IPS-18c (cell line): ENCODE measurements at regions not wholly inside any gene's neighbourhood (a gene's known extent, or its start where the extent isn't known, plus 50 kb on each side); places are given as distances from the start of the nearest gene placed in this dataset.

Source experiments
- H3K4me3 ChIP-seq: 2 replicates; pipeline ENCODE4 v1.7.0; 2013; ENCODE audit warnings: low read depth, mild to moderate bottlenecking, low read length, moderate library complexity; ENCODE audit not compliant: insufficient read depth
- H3K9me3 ChIP-seq: one replicate; pipeline ENCODE4 v1.6.1; 2013; ENCODE audit warnings: mild to moderate bottlenecking, low read length, moderate library complexity; ENCODE audit not compliant: control insufficient read depth, insufficient read depth

DNA sequence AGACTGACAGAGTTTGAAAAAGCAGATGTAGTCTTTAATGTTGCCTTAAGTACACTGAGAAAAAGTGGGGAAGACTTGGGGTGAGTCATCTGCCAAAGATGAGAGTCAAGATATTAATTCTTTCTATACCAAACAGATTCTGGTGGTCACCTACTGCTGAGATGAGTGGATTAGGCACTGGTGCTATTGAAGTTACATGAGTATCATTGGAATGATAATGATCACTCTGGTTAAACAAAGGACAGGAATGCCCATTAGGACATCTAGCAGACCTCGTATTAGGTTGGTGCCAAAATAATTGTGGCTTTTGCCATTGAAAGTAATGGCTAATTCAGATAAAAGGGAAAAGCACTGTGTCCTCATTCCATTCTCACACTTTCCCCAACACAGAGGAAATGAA, 1588.9 kb downstream of the KCNT2 start:
- Histone ChIP-seq H3K9me3 (no peaks in the 10 kb centered on the region), H3K4me3 (no peak overlapping the region)

DNA sequence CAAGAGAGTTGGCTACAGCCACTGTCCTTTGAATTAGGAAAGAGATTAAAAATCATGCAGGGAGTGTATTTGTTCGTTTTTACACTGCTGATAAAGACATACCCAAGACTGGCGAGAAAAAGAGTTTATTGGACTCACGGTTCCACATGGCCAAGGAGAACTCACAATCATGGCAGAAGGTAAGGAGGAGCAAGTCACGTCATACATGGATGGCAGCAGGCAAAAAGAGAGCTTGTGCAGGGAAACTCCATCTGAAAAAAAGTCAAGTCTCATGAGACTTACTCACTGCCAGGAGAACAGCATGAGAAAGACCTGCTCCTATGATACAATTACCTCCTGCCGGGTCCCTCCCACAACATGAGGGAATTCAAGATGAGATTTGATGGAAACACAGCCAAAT, 1595.2 kb downstream of the KCNT2 start:
- no peak overlapping the region for H3K4me3 ChIP-seq

DNA sequence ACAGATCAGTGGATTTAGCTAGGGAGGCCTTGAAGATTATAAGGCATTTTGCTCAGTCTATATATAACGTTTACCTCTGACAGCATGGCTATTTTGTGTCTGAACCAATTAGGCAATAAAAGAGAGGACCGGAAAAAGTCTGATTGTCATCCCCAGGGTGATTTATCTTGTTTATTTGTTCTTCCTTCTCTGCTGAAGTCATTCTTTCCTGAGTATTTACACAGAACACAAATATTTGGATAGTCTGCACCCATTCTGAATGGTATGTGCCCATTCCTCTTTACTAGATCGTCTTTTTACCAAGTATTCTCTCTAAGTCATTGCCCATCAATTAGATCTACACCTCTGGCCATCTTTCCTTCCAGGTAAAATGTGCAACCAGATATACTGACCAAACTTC, 1602.9 kb downstream of the KCNT2 start:
- Histone ChIP-seq H3K9me3 (no peaks in the 10 kb centered on the region), H3K4me3 (no peak overlapping the region)

More for the DNA sequence above, 1595.2 kb downstream of the KCNT2 start:
- peaks cover 3% of the 10 kb centered on the region for H3K9me3 ChIP-seq

DNA sequence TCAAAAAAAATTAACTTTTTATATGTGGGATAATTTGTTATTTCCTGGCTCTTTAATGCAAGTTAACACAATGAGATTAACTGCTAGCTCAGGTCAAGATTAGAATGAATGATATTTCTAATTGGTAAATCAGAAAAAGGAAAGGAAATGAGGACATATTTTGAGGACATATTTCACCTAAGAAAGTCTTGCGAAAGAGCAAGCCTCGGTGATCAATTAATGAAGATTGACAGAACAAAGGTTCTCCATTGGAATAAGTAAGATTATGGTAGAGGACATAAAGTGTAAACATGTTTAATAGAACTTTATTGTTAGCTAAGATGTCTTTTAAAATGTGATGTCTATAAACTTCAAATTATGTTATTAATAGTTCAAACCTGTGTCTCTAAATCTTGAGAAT, 1617.8 kb downstream of the KCNT2 start:
- Histone ChIP-seq H3K4me3 (no peak overlapping the region), H3K9me3 (no peaks in the 10 kb centered on the region)

DNA sequence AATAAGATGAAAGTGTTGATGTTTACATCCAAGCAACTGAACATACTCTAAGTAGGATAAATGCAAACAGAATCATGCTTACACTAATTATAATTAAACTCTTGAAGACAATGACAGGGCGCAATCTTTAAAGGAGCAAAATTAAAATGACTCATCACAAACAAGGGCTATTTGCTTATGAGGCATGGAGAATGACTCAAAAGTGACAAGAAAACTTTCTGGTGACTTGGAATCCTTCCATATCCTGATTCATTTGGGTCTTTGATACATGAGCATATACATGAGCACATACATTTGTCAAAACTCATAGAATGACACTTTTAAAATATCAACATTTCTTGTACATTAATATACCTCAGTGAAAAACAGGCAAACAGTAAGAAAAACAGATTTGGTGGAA, 1632.3 kb downstream of the KCNT2 start:
- H3K9me3 ChIP-seq = no peaks in the 10 kb centered on the region

DNA sequence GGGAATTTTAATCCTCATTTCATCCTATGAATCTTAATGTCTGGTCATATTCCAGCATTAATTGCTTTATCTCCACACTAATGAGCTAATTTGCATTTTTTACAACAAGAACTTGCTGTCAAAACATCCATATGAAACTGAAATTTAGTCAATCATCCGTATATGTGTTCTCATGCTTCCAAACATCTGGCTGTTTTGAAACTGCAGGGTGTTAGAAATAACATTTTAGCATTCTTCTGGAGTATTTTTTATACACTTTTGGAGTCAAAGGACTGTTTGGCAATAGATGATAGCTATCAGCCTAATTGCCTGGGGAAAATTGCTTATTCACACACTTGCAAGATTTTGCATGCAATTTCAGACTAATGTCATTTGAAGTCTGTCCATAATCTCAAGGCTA, 1639.3 kb downstream of the KCNT2 start:
- Histone ChIP-seq H3K4me3 (no peak overlapping the region), H3K9me3 (no peaks in the 10 kb centered on the region)

More for the DNA sequence above, 1632.3 kb downstream of the KCNT2 start:
- no peak overlapping the region for H3K4me3 ChIP-seq

DNA sequence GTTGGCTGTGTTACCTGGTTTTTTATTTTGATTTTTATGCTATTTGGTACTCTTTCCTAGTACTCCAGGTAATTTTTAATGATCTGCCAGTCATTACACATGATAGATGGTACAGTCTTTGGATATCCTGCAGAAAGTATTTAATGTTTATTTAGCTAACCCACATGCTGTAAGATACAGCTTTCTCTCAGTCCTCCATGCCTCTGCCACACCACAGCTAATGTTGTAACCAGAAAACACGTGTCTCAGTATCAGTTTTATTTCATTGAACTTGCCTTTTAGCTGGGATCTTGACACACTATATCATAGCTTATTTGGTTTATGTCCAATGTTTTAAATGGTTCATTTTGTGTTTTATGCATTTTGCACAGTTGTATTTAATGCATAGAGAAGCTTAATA, 1648.4 kb downstream of the KCNT2 start:
- no peak overlapping the region for H3K4me3 ChIP-seq
- no peaks in the 10 kb centered on the region for H3K9me3 ChIP-seq

DNA sequence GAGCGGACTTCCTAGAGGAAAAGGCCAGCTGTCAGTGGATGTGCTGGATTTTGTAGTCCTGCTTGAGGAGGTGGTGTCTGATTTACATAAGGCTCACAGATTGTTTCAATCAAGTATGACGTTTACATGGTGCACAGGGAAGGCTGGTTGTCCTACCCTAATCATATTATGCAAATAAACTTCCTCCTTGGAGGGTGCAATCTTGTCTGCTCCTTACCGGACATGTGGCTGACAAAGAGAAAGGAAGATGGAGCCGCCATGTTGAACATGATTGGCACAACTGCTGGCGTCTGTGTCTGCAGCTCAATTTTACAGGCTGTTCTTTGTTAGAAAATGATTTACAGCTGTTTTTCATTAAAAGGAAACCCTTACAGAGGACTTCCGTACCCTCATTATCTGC, 1656.1 kb downstream of the KCNT2 start:
- no peaks in the 10 kb centered on the region for H3K9me3 ChIP-seq
- H3K4me3 ChIP-seq = no peak overlapping the region

DNA sequence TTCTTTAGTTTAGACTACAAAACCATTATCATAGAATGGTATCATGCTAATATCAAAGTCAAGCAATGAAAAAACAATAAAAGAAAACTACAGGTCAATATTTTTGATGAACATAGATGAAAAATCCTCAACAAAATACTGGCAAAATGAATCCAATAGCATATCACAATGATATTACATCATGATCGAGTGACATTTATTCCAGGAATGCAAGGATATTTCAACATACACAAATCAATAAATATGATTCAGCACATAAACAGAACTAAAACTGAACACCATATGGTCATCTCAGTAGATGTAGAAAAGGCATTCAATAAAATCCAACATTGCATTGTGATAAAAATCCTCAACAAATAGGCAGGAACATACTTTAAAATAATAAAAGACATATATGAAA, 1657.7 kb downstream of the KCNT2 start:
- Histone ChIP-seq H3K9me3 (no peaks in the 10 kb centered on the region), H3K4me3 (no peak overlapping the region)

DNA sequence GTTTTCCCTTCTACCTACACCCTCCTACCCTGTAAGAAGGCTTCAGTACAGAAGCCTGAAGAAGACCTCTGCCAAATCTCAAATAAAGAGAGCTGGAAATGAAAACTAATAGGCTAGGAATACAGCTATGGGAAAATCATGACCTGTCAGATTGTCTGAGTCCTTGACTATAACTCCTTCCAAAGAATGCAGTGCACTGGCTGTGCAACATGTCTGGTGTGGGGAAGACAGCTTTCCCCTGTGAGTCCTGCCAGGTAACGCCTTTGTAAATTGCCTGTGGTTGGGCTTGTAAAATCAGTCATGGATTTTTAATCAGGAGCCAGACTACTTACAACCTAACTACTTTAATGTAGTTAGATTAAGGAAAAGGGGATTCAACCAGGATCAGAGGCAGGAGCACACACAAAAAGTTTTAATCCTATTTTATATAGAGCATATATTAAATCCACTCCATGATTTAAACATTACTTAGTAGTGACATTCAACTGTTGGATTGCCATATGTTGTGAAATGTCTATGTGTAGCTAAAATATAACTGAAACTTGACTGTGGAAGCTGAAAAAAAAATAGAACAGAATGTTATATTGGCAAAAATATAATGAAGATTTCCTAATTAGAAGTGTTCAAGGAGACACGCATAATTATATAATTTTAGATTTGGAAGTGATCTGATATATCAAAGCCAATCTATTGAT, 1667.8 kb downstream of the KCNT2 start:
- Histone ChIP-seq H3K4me3 (no peak overlapping the region), H3K9me3 (no peaks in the 10 kb centered on the region)

DNA sequence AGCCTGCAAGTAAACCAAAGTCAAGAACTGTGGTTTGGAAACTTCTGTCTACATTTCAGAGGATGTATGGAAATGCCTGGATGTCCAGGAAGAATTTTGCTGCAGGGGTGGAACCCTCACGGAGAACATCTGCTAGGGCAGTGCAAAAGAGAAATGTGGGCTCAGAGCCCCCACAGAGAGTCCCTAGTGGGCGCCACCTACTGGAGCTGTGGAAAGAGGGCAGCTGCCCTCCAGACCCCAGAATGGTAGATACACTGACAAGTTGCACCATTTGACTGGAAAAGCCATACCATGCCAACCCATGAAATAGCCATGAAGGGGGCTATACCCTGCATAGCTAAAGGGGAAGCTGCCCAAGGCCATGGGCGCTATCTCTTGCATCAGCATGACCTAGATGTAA, 1672.4 kb downstream of the KCNT2 start:
- Histone ChIP-seq H3K4me3 (no peak overlapping the region), H3K9me3 (no peaks in the 10 kb centered on the region)

DNA sequence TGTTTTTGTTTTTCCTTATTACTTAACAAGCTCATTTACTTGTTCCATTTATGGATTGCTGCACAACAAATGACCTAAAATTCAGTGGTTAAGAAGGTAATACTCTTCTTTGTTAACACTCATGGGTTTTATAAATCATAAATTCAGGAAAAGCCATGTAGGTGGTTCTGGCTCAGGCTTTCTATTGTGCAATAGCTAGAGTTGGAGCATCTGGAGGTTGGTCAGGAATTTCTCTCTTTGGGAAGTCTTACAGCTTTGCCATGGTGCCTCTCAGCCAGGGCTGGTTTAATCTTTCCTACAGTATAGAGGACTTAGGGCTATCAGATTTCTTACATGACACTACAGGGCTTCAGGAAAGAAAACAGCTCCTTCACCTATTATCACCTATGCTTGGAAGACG, 1677.1 kb downstream of the KCNT2 start:
- Histone ChIP-seq H3K4me3 (no peak overlapping the region), H3K9me3 (no peaks in the 10 kb centered on the region)

DNA sequence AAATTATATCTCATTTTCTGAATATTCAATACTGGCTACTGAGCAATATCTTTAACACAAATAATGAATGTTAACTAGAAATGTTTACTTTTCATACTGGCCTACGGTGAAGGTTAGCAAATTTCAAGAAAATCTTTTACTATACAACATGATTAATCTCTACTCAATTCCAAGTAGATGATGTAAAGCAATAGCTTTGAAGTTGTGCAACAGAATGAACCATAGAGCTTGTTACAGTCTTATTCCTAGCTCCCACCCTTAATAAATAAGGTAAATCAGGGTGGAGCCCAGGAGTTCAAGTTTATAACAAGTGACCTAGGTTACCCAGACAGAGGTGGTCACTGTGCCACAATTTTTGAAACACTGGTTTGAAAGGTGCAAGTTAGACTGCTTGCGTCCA, 1678.1 kb downstream of the KCNT2 start:
- Histone ChIP-seq H3K4me3 (no peak overlapping the region), H3K9me3 (no peaks in the 10 kb centered on the region)

DNA sequence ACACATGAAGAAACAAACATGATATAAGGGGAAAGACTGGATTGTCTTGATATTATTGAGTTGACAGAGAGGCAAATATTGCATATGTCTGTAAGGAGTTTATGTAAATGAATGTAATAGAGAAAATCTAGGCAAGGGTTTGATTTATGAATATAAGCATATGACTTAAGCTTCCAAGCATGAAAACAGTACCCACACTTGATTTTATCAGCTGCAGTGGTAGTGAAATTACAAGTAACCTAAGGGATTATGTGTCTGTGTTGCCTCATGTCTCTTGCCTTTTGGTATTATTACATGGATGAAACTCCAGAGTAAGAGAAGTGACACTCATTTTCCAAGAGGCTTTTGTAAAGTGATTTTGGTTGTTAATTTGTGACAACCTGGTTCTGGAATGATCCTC, 1678.9 kb downstream of the KCNT2 start:
- Histone ChIP-seq H3K9me3 (no peaks in the 10 kb centered on the region), H3K4me3 (no peak overlapping the region)

DNA sequence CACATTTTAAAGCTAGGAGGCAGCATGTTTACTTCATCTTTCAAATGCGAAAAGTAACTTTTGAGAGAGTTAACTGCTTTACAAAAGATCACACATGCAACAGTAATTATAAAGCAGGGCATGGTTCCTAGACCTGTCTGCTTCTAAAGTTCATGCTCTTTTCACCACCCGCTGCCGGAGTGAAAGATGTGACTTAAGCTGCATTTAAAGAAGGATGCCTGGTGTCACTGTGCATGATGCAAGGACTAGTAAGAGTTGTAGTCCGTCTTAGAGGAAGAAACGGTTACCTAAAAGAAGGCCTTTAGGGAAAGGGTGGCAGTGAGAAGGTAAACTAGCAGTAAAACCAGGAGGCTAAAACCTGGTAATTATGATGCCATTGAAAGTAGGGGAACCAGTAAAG, 1689.1 kb downstream of the KCNT2 start:
- H3K4me3 ChIP-seq = no peak overlapping the region
- H3K9me3 ChIP-seq = no peaks in the 10 kb centered on the region

DNA sequence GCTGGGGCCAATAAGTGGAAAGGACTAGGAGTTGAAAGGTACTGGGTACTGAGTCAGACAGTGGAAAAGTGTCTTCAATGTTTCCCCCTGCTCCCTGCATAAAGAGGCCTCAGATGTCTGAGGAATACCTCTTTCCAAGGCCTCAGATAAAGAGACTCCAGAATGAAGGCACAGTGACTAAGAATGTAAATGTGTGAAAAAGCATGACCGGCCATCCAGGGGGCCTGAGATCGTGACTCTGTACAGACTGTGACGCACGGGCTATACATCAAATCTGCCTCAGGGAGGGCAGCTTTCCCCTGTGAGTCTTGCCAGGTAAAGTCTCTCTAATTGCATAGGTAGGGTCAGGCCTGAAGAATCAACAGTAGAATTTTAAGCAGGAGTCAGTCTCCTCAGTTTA, 1690.5 kb downstream of the KCNT2 start:
- no peaks in the 10 kb centered on the region for H3K9me3 ChIP-seq
- no peak overlapping the region for H3K4me3 ChIP-seq

DNA sequence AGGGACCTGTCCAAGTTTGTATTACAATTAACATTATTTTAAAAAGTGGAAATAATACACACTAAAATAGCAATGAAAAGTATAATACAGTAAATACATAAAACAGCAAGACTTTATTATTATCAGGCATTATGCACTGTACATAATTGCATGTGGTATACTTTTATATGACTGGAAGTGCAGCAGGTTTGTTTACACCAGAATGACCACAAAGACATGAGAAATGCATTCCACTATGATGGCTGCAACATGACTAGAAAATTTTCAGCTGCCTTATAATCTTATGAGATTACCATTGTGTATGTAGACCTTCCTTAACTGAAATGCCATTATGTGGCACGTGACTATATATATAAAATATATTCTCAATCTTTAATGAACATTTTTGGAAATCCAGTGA, 1699.6 kb downstream of the KCNT2 start:
- no peak overlapping the region for H3K4me3 ChIP-seq
- H3K9me3 ChIP-seq = no peaks in the 10 kb centered on the region

DNA sequence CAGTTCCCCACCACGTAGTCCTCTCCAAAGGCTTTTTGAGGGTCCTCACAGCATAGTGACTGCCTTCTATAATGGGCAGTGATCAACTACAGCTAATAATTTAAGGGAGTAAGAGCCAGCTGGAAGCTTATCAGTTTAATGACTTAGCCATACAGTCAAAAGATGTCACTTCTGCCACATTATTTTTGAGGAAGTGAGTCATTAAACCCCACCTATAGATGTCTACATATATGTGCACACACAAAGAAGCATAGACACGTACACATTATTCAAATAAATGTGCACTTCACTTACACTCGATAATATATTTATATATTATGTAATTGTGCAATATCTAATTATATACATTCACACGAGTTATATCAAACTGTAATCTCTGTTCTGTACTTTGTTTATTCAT, 1704.7 kb downstream of the KCNT2 start:
- H3K4me3 ChIP-seq = no peak overlapping the region
- H3K9me3 ChIP-seq = no peaks in the 10 kb centered on the region

DNA sequence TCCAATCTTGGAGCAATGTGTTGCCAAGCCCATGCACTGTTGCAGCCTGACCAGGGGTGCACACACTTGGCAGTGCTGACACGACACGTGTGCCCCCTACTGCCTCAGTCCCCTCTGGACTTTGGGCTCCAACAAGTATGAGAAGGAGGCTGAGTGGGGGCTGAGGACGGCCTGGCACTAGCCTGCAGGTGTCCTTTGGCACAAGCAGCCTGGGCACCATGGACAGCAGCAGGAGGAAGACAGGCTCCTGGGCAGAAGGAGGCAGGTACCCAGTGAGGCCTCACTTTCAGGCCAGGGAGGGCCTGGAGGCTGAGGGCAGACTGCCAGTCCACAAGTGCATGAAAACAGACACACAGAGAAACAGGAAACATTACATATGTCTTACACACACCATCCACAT, 1702.9 kb upstream of the B3GALT2 start:
- H3K9me3 ChIP-seq = no peaks in the 10 kb centered on the region
- H3K4me3 ChIP-seq = no peak overlapping the region
